CD4-positive, alpha-beta memory T cell (primary cell): ENCODE measurements at regions not wholly inside any gene's neighbourhood (a gene's known extent, or its start where the extent isn't known, plus 50 kb on each side); places are given as distances from the start of the nearest gene placed in this dataset.

Experiments
- CTCF ChIA-PET: fragments of 350-600 bp; sonication (Branson Sonifier 250); formaldehyde crosslinking; loops from one replicate; lab custom pipeline; 2021; ENCODE audit warnings: inconsistent platforms; ENCODE audit not compliant: partially characterized antibody; lab: Charles Lee
- POLR2A ChIA-PET: fragments of 350-600 bp; sonication (Branson Sonifier 250); formaldehyde crosslinking; loops from one replicate; lab custom pipeline; 2021; ENCODE audit not compliant: partially characterized antibody; lab: Charles Lee
- DNase-seq, 5 donors: peaks; one replicate each; pipeline versions ENCODE4 v3.0.0 to v3.0.0-alpha.2; 2020 to 2022; ENCODE audit warnings: mixed read lengths in 1 of 5
- H3K27ac ChIP-seq: one replicate; pipeline ENCODE4 v1.7.0; 2013; ENCODE audit warnings: low read depth, low read length
- H3K27me3 ChIP-seq: 2 replicates; pipeline ENCODE4 v1.7.0; 2013; ENCODE audit warnings: mild to moderate bottlenecking, low read length, moderate library complexity; ENCODE audit not compliant: insufficient read depth
- H3K36me3 ChIP-seq: 2 replicates; pipeline ENCODE4 v1.7.0; 2013; ENCODE audit warnings: mild to moderate bottlenecking, low read length, moderate library complexity; ENCODE audit not compliant: insufficient read depth
- H3K4me1 ChIP-seq: 2 replicates; pipeline ENCODE4 v1.7.0; 2013; ENCODE audit warnings: mild to moderate bottlenecking, low read length, moderate library complexity; ENCODE audit not compliant: insufficient read depth
- H3K4me3 ChIP-seq, 2 donors: one replicate each; pipeline ENCODE4 v1.7.0; 2013; ENCODE audit warnings: low read length in 2 of 2, mild to moderate bottlenecking in 1 of 2
- H3K9me3 ChIP-seq, 2 donors: one replicate each; pipeline ENCODE4 v1.7.0; 2013; ENCODE audit warnings: low read length in 2 of 2, control low read depth in 1 of 2; ENCODE audit not compliant: control insufficient read depth in 1 of 2
- H3K27ac Mint-ChIP-seq, 7 donors: one replicate each; pipeline ENCODE4 v1.8.0; 2020 to 2021; ENCODE audit warnings: mixed read lengths in 7 of 7, mild to moderate bottlenecking in 6 of 7, inconsistent platforms in 3 of 7, moderate library complexity in 3 of 7
- H3K27me3 Mint-ChIP-seq, 2 donors: one replicate each; pipeline ENCODE4 v1.8.0; 2020 to 2021; ENCODE audit warnings: mixed read lengths in 2 of 2
- H3K36me3 Mint-ChIP-seq, 2 donors: one replicate each; pipeline ENCODE4 v1.8.0; 2020 to 2021; ENCODE audit warnings: mixed read lengths in 2 of 2, inconsistent platforms in 1 of 2, mild to moderate bottlenecking in 1 of 2
- H3K4me1 Mint-ChIP-seq, 4 donors: one replicate each; pipeline ENCODE4 v1.8.0; 2020 to 2021; ENCODE audit warnings: mixed read lengths in 4 of 4, mild to moderate bottlenecking in 1 of 4
- H3K4me3 Mint-ChIP-seq, 8 donors: one replicate each; pipeline ENCODE4 v1.8.0; 2020 to 2021; ENCODE audit warnings: mixed read lengths in 8 of 8, mild to moderate bottlenecking in 7 of 8, moderate library complexity in 6 of 8, inconsistent platforms in 3 of 8
- H3K9me3 Mint-ChIP-seq, 8 donors: one replicate each; pipeline ENCODE4 v1.8.0; 2020 to 2021; ENCODE audit warnings: mixed read lengths in 8 of 8, mild to moderate bottlenecking in 5 of 8, inconsistent platforms in 3 of 8, moderate library complexity in 1 of 8
- intact Hi-C: fragments of 100-400 bp; cut with micrococcal nuclease; formaldehyde crosslinking; loops from one replicate; pipeline ENCODE4 v1.15.1; 2023

GRCh38 chr1:79131626-79132025 is 125.1 kb upstream of the ADGRL4 start:
- no peaks in the 10 kb centered on the region for H3K4me1 Mint-ChIP-seq
- H3K4me1 ChIP-seq = no peaks in the 10 kb centered on the region
- ChIA-PET POLR2A (no interaction called here), CTCF (no interaction called here)
- H3K9me3 Mint-ChIP-seq = peaks cover 0 to 7% (median 2%) of the 10 kb centered on the region in 8 donors
- H3K27ac ChIP-seq = no peak overlapping the region
- no peaks in the 10 kb centered on the region for H3K9me3 ChIP-seq
- H3K4me3 ChIP-seq = no peak overlapping the region
- H3K27ac Mint-ChIP-seq = no peak overlapping the region
- no peaks in the 10 kb centered on the region for H3K36me3 ChIP-seq
- DNase-seq = no peak
- no peaks in the 10 kb centered on the region for H3K27me3 Mint-ChIP-seq
- H3K27me3 ChIP-seq = no peaks in the 10 kb centered on the region
- H3K4me3 Mint-ChIP-seq = no peak overlapping the region
- no peaks in the 10 kb centered on the region for H3K36me3 Mint-ChIP-seq
- intact Hi-C loops = no loop called here

DNA sequence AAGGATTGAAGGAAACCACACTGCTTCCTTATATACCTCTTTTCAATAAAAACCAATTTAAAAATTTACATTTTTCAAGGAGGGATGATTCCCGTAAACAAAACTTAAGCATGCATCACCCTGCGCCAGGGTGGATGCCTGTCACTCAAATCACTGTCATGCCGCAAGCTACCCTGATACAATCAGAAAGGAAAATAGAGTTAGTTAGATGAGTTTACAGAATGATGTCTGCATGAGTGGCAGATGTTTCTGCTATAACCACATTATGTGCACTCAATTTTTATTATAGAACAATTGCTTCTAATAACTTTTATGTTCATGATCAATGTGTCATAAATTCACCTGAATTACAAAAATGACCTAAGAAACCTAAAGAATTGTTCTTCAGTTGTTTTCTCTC is 123.4 kb upstream of the ADGRL4 start:
- Mint-ChIP-seq H3K4me3 (no peak overlapping the region), H3K27me3 (no peaks in the 10 kb centered on the region), H3K27ac (no peak overlapping the region)

GRCh38 chr1:79128722-79129121 is 122.2 kb upstream of the ADGRL4 start:
- Histone ChIP-seq H3K4me1 (no peaks in the 10 kb centered on the region), H3K36me3 (no peaks in the 10 kb centered on the region), H3K27me3 (no peaks in the 10 kb centered on the region), H3K27ac (no peak overlapping the region), H3K4me3 (no peak overlapping the region), H3K9me3 (no peaks in the 10 kb centered on the region)
- ChIA-PET CTCF (no interaction called here), POLR2A (no interaction called here)
- H3K4me1 Mint-ChIP-seq = no peaks in the 10 kb centered on the region
- no peaks in the 10 kb centered on the region for H3K36me3 Mint-ChIP-seq
- no peaks in the 10 kb centered on the region for H3K27me3 Mint-ChIP-seq
- DNase-seq = no peak
- H3K4me3 Mint-ChIP-seq = no peak overlapping the region
- H3K9me3 Mint-ChIP-seq = peaks cover 0 to 6% (median 2%) of the 10 kb centered on the region in 8 donors
- intact Hi-C loops = no loop called here
- no peak overlapping the region for H3K27ac Mint-ChIP-seq

More for the DNA sequence above, 123.4 kb upstream of the ADGRL4 start:
- H3K36me3 ChIP-seq = no peaks in the 10 kb centered on the region
- H3K27me3 ChIP-seq = no peaks in the 10 kb centered on the region
- no peaks in the 10 kb centered on the region for H3K9me3 ChIP-seq
- H3K9me3 Mint-ChIP-seq = peaks cover 0 to 6% (median 2%) of the 10 kb centered on the region in 8 donors
- H3K4me3 ChIP-seq = no peak overlapping the region
- no peaks in the 10 kb centered on the region for H3K4me1 ChIP-seq
- H3K4me1 Mint-ChIP-seq = no peaks in the 10 kb centered on the region
- intact Hi-C loops = no loop called here
- ChIA-PET POLR2A (no interaction called here), CTCF (no interaction called here)
- H3K27ac ChIP-seq = no peak overlapping the region
- no peak for DNase-seq
- no peaks in the 10 kb centered on the region for H3K36me3 Mint-ChIP-seq

DNA sequence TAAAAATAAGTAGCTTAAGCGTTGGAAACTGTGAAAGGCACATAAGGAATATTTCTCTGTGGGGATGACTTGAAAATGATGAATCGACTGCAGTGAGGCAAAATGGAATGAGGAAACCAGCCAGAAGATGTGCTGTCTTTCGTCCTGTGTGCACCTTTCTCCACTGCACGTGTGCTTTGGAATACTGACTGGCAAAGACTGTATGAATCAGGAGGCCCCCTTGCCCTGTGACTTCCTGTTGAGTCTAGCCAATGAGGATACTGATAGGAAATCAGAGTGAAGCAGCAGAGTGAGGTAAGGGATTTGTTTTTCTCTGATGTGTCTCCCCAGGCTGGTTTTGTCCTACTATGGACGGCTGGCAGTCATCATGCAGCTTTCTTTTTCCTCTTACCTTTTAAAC is 118.2 kb upstream of the ADGRL4 start:
- intact Hi-C loops = no loop called here
- Mint-ChIP-seq H3K27ac (no peak overlapping the region), H3K4me1 (no peaks in the 10 kb centered on the region), H3K9me3 (peaks cover 0 to 4% (median 0%) of the 10 kb centered on the region in 8 donors), H3K4me3 (no peak overlapping the region), H3K36me3 (no peaks in the 10 kb centered on the region), H3K27me3 (no peaks in the 10 kb centered on the region)
- Histone ChIP-seq H3K36me3 (no peaks in the 10 kb centered on the region), H3K4me1 (no peaks in the 10 kb centered on the region), H3K4me3 (no peak overlapping the region), H3K9me3 (no peaks in the 10 kb centered on the region), H3K27me3 (no peaks in the 10 kb centered on the region), H3K27ac (no peak overlapping the region)
- no peak for DNase-seq
- POLR2A ChIA-PET = no interaction called here
- CTCF ChIA-PET = no interaction called here

DNA sequence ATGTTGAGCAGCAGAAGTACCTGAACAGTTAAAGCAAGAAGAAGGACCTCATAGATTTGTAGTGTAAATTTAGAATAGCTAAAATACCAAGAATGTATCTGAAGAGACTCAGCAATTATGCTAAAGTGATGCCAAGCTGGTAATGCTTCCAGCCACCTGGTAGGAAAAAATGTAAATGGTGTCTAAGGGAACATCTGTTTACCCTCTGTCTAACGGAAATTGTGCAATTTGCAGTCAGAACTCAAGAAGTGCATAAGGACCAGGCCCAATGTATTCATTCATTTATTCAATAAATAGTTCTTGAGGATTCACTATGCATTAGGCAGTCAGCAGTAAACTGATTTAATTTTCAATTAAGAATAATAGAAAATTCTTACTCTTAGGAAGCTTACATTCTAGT is 116.0 kb upstream of the ADGRL4 start:
- Mint-ChIP-seq H3K27me3 (no peaks in the 10 kb centered on the region), H3K36me3 (no peaks in the 10 kb centered on the region), H3K9me3 (peaks cover 0 to 4% (median 1%) of the 10 kb centered on the region in 8 donors), H3K4me1 (no peaks in the 10 kb centered on the region), H3K27ac (no peak overlapping the region), H3K4me3 (no peak overlapping the region)
- no peak for DNase-seq
- ChIA-PET CTCF (no interaction called here), POLR2A (no interaction called here)
- Histone ChIP-seq H3K36me3 (no peaks in the 10 kb centered on the region), H3K27me3 (no peaks in the 10 kb centered on the region), H3K27ac (no peak overlapping the region), H3K4me1 (no peaks in the 10 kb centered on the region), H3K4me3 (no peak overlapping the region), H3K9me3 (no peaks in the 10 kb centered on the region)
- intact Hi-C loops = no loop called here

DNA sequence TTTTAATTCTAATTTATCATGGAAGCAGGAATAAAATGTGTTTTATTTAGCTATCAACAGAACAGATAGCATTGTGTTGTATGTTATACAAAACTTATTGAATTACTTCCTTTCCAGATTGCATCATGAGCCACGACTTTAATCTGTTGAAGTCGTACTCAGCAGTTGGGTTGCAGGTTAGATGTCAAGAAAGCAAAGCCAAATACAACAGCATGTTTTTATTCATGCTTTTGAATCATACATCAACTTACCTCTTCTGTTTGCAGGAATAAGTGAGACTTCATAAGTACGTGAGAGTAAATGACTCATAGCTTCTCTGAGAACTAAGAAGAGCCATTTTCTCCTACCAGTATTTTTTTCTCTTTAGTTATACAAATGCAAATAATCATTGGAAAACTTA is 110.8 kb upstream of the ADGRL4 start:
- Histone ChIP-seq H3K9me3 (no peaks in the 10 kb centered on the region), H3K27me3 (no peaks in the 10 kb centered on the region), H3K27ac (no peak overlapping the region), H3K36me3 (no peaks in the 10 kb centered on the region), H3K4me3 (no peak overlapping the region), H3K4me1 (no peaks in the 10 kb centered on the region)
- ChIA-PET POLR2A (no interaction called here), CTCF (no interaction called here)
- Mint-ChIP-seq H3K27me3 (no peaks in the 10 kb centered on the region), H3K9me3 (peaks cover 0 to 6% (median 2%) of the 10 kb centered on the region in 8 donors), H3K4me3 (no peak overlapping the region), H3K36me3 (no peaks in the 10 kb centered on the region), H3K4me1 (no peaks in the 10 kb centered on the region), H3K27ac (no peak overlapping the region)
- no peak for DNase-seq
- intact Hi-C loops = no loop called here

- H3K36me3 ChIP-seq = no peaks in the 10 kb centered on the region
- intact Hi-C loops = no loop called here
Observed at GRCh38 chr1:79113836-79114235, 107.3 kb upstream of the ADGRL4 start.

DNA sequence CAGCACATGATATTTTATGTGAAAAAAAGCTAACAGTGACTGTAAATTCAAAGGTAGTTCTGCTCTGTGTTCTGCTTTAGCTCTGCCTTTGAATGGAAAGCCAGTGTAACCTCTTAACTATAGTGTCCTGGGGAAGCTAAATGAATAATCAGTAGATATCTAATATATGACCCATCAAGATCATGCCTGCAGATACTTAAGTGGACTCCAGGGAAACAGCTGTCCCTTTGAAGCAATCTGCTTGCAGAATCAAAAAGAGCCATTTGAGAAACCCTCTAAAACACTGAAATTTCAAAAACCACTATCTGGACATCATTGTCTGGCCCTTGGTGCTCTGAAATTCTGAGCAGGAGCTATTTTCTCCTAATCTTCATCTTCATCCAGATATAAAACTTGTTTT is 104.2 kb upstream of the ADGRL4 start:
- no peaks in the 10 kb centered on the region for H3K36me3 ChIP-seq
- no peak overlapping the region for H3K4me3 Mint-ChIP-seq
- no peaks in the 10 kb centered on the region for H3K27me3 Mint-ChIP-seq
- intact Hi-C loops = no loop called here
- H3K4me1 Mint-ChIP-seq = no peaks in the 10 kb centered on the region
- peaks cover 0 to 5% of the 10 kb centered on the region in 2 donors for H3K9me3 ChIP-seq
- no peaks in the 10 kb centered on the region for H3K36me3 Mint-ChIP-seq
- H3K4me3 ChIP-seq = no peak overlapping the region
- POLR2A ChIA-PET = no interaction called here
- H3K27me3 ChIP-seq = no peaks in the 10 kb centered on the region
- no peaks in the 10 kb centered on the region for H3K4me1 ChIP-seq
- H3K27ac ChIP-seq = no peak overlapping the region
- CTCF ChIA-PET = no interaction called here
- no peak overlapping the region for H3K27ac Mint-ChIP-seq
- DNase-seq = no peak
- peaks cover 0 to 9% (median 3%) of the 10 kb centered on the region in 8 donors for H3K9me3 Mint-ChIP-seq

More at GRCh38 chr1:79113836-79114235, 107.3 kb upstream of the ADGRL4 start:
- H3K27me3 ChIP-seq = no peaks in the 10 kb centered on the region
- no peak overlapping the region for H3K27ac ChIP-seq
- ChIA-PET CTCF (no interaction called here), POLR2A (no interaction called here)
- no peak overlapping the region for H3K4me3 Mint-ChIP-seq
- no peaks in the 10 kb centered on the region for H3K4me1 Mint-ChIP-seq
- no peaks in the 10 kb centered on the region for H3K4me1 ChIP-seq
- no peak overlapping the region for H3K27ac Mint-ChIP-seq
- H3K36me3 Mint-ChIP-seq = no peaks in the 10 kb centered on the region
- no peak overlapping the region for H3K4me3 ChIP-seq
- DNase-seq = no peak
- H3K9me3 ChIP-seq = no peaks in the 10 kb centered on the region
- no peaks in the 10 kb centered on the region for H3K27me3 Mint-ChIP-seq
- H3K9me3 Mint-ChIP-seq = peaks cover 0 to 4% (median 2%) of the 10 kb centered on the region in 8 donors
